GM18511 (cell line): ENCODE measurements at regions not wholly inside any gene's neighbourhood (a gene's known extent, or its start where the extent isn't known, plus 50 kb on each side); places are given as distances from the start of the nearest gene placed in this dataset.
"Not testable (repeated sequence)": the region's sequence is repeated elsewhere in the genome, so short reads cannot be mapped to it uniquely, and the experiment has no call there.

Experiments used
- ATAC-seq: cut with Tn5 transposase; IDR thresholded peaks from one replicate; pipeline ENCODE4 v1.9.1; 2021; ENCODE audit warnings: mild to moderate bottlenecking, moderate library complexity; ENCODE audit not compliant: unreplicated experiment

- ATAC-seq = no peak
Observed at GRCh38 chr7:152594801-152595200, 81.1 kb downstream of the XRCC2 start.

- ATAC-seq = no peak
Observed at GRCh38 chr7:152591976-152592375, 84.0 kb downstream of the XRCC2 start.

GRCh38 chr7:152590481-152590880, 85.5 kb downstream of the XRCC2 start:
- ATAC-seq = no peak

- not testable (repeated sequence) for ATAC-seq
Observed at GRCh38 chr7:152589821-152590220, 86.1 kb downstream of the XRCC2 start.

- ATAC-seq = no peak
Observed at GRCh38 chr7:152588350-152588749, 87.6 kb downstream of the XRCC2 start.

GRCh38 chr7:152587366-152587765, 88.6 kb downstream of the XRCC2 start:
- no peak for ATAC-seq

- no peak for ATAC-seq
Observed at GRCh38 chr7:152583006-152583405, 92.9 kb downstream of the XRCC2 start.

- ATAC-seq = no peak
Observed at GRCh38 chr7:152579070-152579469, 96.9 kb downstream of the XRCC2 start.

GRCh38 chr7:152577339-152577738, 98.6 kb downstream of the XRCC2 start:
- ATAC-seq = no peak

GRCh38 chr7:152574892-152575548, 100.9 kb downstream of the XRCC2 start:
- ATAC-seq = peak; percentile 88

- ATAC-seq = not testable (repeated sequence)
Observed at GRCh38 chr7:152573186-152573585, 102.8 kb downstream of the XRCC2 start.

- no peak for ATAC-seq
Observed at GRCh38 chr7:152572101-152572500, 103.8 kb downstream of the XRCC2 start.

GRCh38 chr7:152571068-152571467, 104.9 kb downstream of the XRCC2 start:
- ATAC-seq = no peak

- ATAC-seq = no peak
Observed at GRCh38 chr7:152568972-152569371, 107.0 kb downstream of the XRCC2 start.

GRCh38 chr7:152565731-152566130, 110.2 kb downstream of the XRCC2 start:
- no peak for ATAC-seq

GRCh38 chr7:152564656-152565250, 111.2 kb downstream of the XRCC2 start:
- no peak for ATAC-seq

GRCh38 chr7:152556013-152556755, 119.8 kb downstream of the XRCC2 start:
- no peak for ATAC-seq

- ATAC-seq = no peak
Observed at GRCh38 chr7:152553671-152554317, 118.0 kb upstream of the KMT2C start.

- ATAC-seq = no peak
Observed at GRCh38 chr7:152551304-152552036, 115.7 kb upstream of the KMT2C start.

- ATAC-seq = no peak
Observed at GRCh38 chr7:152544971-152545619, 109.3 kb upstream of the KMT2C start.
